Esophagus squamous epithelium (tissue), 5 donors: ENCODE measurements at regions not wholly inside any gene's neighbourhood (a gene's known extent, or its start where the extent isn't known, plus 50 kb on each side); places are given as distances from the start of the nearest gene placed in this dataset.

ENCODE experiments used
- DNase-seq: peaks from one replicate; lab custom pipeline; 2025; lab: John Stamatoyannopoulos, UW
- H3K27ac ChIP-seq, 4 donors: fragments of 200-600 bp; sonication (generic); one replicate each; pipeline ENCODE4 v1.5.1; 2016 to 2019; ENCODE audit warnings: mild to moderate bottlenecking in 1 of 4
- H3K27me3 ChIP-seq, 4 donors: fragments of 200-600 bp; sonication (generic); 1 replicate in 3 of 4; 2 replicates in 1 of 4; pipeline versions ENCODE4 v1.5.1 to v1.6.0; 2017 to 2021; ENCODE audit warnings: antibody characterized with exemption in 1 of 4
- H3K36me3 ChIP-seq, 3 donors: fragments of 200-600 bp; sonication (generic); one replicate each; pipeline ENCODE4 v1.5.1; 2016 to 2019
- H3K4me1 ChIP-seq, 3 donors: fragments of 200-600 bp; sonication (generic); one replicate each; pipeline ENCODE4 v1.5.1; 2017 to 2019
- H3K4me3 ChIP-seq, 4 donors: fragments of 200-600 bp; sonication (generic); 1 replicate in 3 of 4; 2 replicates in 1 of 4; pipeline ENCODE4 v1.5.1; 2016 to 2019; ENCODE audit warnings: mild to moderate bottlenecking in 2 of 4, moderate library complexity in 1 of 4
- H3K9me3 ChIP-seq, 3 donors: fragments of 200-600 bp; sonication (generic); one replicate each; pipeline ENCODE4 v1.5.1; 2016 to 2019
- CTCF ChIP-seq, 6 experiments: fragments of 450-650 bp in 4 of 6; fragments of 200-600 bp in 2 of 6; sonication (generic) in 2 of 6; IDR thresholded peaks; one replicate each; pipeline ENCODE4 v1.5.1; 2016 to 2019; ENCODE audit warnings: antibody characterized with exemption in 6 of 6, mild to moderate bottlenecking in 4 of 6, moderate library complexity in 4 of 6
- POLR2A ChIP-seq, 4 donors: fragments of 450-650 bp; IDR thresholded peaks; one replicate each; pipeline ENCODE4 v1.6.1; 2017; ENCODE audit warnings: antibody characterized with exemption in 4 of 4, mild to moderate bottlenecking in 4 of 4, moderate library complexity in 3 of 4
- WGBS, 2 donors: methylation state at CpG; one replicate each; pipeline ENCODE4 v1.1.5; 2018; 5-methylcytosine and 5-hydroxymethylcytosine counted together
- intact Hi-C: fragments of 100-400 bp; cut with DNase I; formaldehyde crosslinking; loops from one replicate; pipeline ENCODE4 v1.15.0; 2022
- donor health status: DM: yes; HTN: yes; CAD: no.

- H3K4me3 ChIP-seq, result no peak overlapping the region
- WGBS, 2 donors, result 32 to 52% methylated on average over 2 of the region's 2 CpGs
- no peaks in the 10 kb centered on the region for H3K36me3 ChIP-seq
- peaks cover 0 to 4% (median 0%) of the 10 kb centered on the region in 4 donors for H3K27me3 ChIP-seq
- no peak overlapping the region for H3K27ac ChIP-seq
- peaks cover 0 to 9% (median 5%) of the 10 kb centered on the region in 3 donors for H3K4me1 ChIP-seq
- intact Hi-C loops, result no loop called here
- TF ChIP-seq POLR2A (IDR thresholded peaks at IDR 0.05) (no peak), CTCF (IDR thresholded peaks at IDR 0.05) (no peak)
- DNase-seq, result no peak
- H3K9me3 ChIP-seq, result peaks cover 0 to 18% (median 14%) of the 10 kb centered on the region in 3 donors
These were observed 132.7 kb upstream of the HABP2 start for GRCh38 chr10:113420057-113420732.

GRCh38 chr10:113420733-113421675, 131.8 kb upstream of the HABP2 start:
- no peak for TF ChIP-seq CTCF (IDR thresholded peaks at IDR 0.05)
- TF ChIP-seq POLR2A (IDR thresholded peaks at IDR 0.05), result no peak
- peaks cover 0 to 18% (median 14%) of the 10 kb centered on the region in 3 donors for H3K9me3 ChIP-seq
- DNase-seq, result no peak
- peaks cover 0 to 9% (median 5%) of the 10 kb centered on the region in 3 donors for H3K4me1 ChIP-seq
- H3K27me3 ChIP-seq, result peaks cover 0 to 4% (median 0%) of the 10 kb centered on the region in 4 donors
- no peak overlapping the region for H3K4me3 ChIP-seq
- no peak overlapping the region for H3K27ac ChIP-seq
- no peaks in the 10 kb centered on the region for H3K36me3 ChIP-seq
- WGBS, 2 donors, result 76 to 85% methylated on average over 6 to 7 of the region's 9 CpGs
- intact Hi-C loops, result no loop called here

GRCh38 chr10:113422371-113422770, 130.5 kb upstream of the HABP2 start:
- TF ChIP-seq POLR2A (IDR thresholded peaks at IDR 0.05), result no peak
- no peak for TF ChIP-seq CTCF (IDR thresholded peaks at IDR 0.05)
- Histone ChIP-seq H3K27ac (no peak overlapping the region), H3K4me1 (peaks cover 0 to 9% (median 5%) of the 10 kb centered on the region in 3 donors), H3K27me3 (peaks cover 0 to 4% (median 0%) of the 10 kb centered on the region in 4 donors), H3K4me3 (no peak overlapping the region), H3K9me3 (peaks cover 0 to 18% (median 14%) of the 10 kb centered on the region in 3 donors), H3K36me3 (no peaks in the 10 kb centered on the region)
- no peak for DNase-seq
- intact Hi-C loops, result no loop called here
- 72 to 100% methylated on average over 2 of the region's 2 CpGs for WGBS, 2 donors

GRCh38 chr10:113423981-113424721, 128.7 kb upstream of the HABP2 start:
- peak overlapping the region in 2 of 4 donors; percentile 34 to 56 for H3K27ac ChIP-seq
- TF ChIP-seq CTCF (IDR thresholded peaks at IDR 0.05), result no peak
- TF ChIP-seq POLR2A (IDR thresholded peaks at IDR 0.05), result no peak
- DNase-seq, result no peak
- 71 to 77% methylated on average over 9 to 14 of the region's 14 CpGs for WGBS, 2 donors
- intact Hi-C loops, result no loop called here
- H3K36me3 ChIP-seq, result no peaks in the 10 kb centered on the region
- H3K9me3 ChIP-seq, result peaks cover 0 to 15% (median 13%) of the 10 kb centered on the region in 3 donors
- no peaks in the 10 kb centered on the region for H3K27me3 ChIP-seq
- H3K4me1 ChIP-seq, result peaks cover 0 to 9% (median 5%) of the 10 kb centered on the region in 3 donors
- H3K4me3 ChIP-seq, result no peak overlapping the region
